ENCODE measurements at regions not wholly inside any gene's neighbourhood (a gene's known extent, or its start where the extent isn't known, plus 50 kb on each side); places are given as distances from the start of the nearest gene placed in this dataset.

GRCh38 chr9:12054235-12054634 lies 639.0 kb upstream of the TYRP1 start:
- Histone ChIP-seq H3K27ac (ENCODE audit: low read length) (no peak overlapping the region), H3K27me3 (ENCODE audit: control insufficient read depth, insufficient read depth, low read length) (no peaks in the 10 kb centered on the region), H3K4me1 (ENCODE audit: control insufficient read depth, low read depth, low read length) (no peaks in the 10 kb centered on the region), H3K36me3 (ENCODE audit: control insufficient read depth, low read depth, low read length) (no peaks in the 10 kb centered on the region), H3K4me3 (ENCODE audit: low read length) (no peak overlapping the region), H3K9ac (ENCODE audit: low read length) (no peak overlapping the region), H3K9me3 (ENCODE audit: control insufficient read depth, low read depth, low read length) (peaks cover 32% of the 10 kb centered on the region)

DNA sequence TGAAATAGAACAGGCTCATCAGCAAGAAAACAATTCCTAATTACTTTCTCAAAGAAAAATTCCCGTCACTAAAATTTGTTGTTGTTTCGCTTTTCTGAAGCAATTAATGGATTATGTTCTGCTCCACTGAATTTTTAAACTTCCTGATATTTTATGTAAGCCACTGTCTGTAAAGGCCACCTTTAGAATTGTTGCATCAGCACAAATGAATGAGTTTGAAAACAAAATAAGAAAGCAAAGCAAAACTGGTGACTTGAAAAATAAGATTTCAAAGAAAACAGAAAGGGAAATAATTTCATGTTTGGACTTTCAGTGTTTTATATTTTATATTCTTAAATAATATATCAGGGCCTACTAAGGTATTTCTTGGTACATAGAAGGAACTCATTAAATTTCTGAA lies 636.3 kb upstream of the TYRP1 start:
- no peaks in the 10 kb centered on the region for H3K36me3 ChIP-seq (ENCODE audit: control insufficient read depth, low read depth, low read length)
- peaks cover 32% of the 10 kb centered on the region for H3K9me3 ChIP-seq (ENCODE audit: control insufficient read depth, low read depth, low read length)
- no peaks in the 10 kb centered on the region for H3K27me3 ChIP-seq (ENCODE audit: control insufficient read depth, insufficient read depth, low read length)
- no peak overlapping the region for H3K9ac ChIP-seq (ENCODE audit: low read length)
- H3K4me1 ChIP-seq (ENCODE audit: control insufficient read depth, low read depth, low read length), result no peaks in the 10 kb centered on the region
- H3K27ac ChIP-seq (ENCODE audit: low read length), result no peak overlapping the region
- H3K4me3 ChIP-seq (ENCODE audit: low read length), result no peak overlapping the region

DNA sequence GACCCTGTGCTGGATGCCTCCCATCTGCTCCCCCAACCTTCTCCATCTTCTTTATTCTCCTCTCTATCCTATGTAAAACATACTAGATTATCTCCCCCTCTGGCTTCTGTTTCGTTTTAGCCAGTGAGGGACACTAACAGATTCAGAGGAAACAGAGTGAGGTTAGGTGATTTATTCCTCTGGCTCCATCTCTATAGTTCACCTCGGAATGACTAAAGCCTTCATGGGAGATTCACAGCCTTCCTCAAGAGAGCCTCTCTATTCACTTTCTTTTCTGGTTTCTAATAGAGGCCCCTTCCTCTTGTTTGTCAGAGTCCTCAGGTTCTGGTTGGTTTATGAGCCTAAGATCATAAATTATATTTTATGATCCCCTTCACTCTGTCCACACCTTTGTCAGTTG lies 633.1 kb upstream of the TYRP1 start:
- H3K9ac ChIP-seq (ENCODE audit: low read length), result no peak overlapping the region
- no peaks in the 10 kb centered on the region for H3K4me1 ChIP-seq (ENCODE audit: control insufficient read depth, low read depth, low read length)
- no peaks in the 10 kb centered on the region for H3K36me3 ChIP-seq (ENCODE audit: control insufficient read depth, low read depth, low read length)
- H3K4me3 ChIP-seq (ENCODE audit: low read length), result no peak overlapping the region
- peaks cover 10% of the 10 kb centered on the region for H3K9me3 ChIP-seq (ENCODE audit: control insufficient read depth, low read depth, low read length)
- no peak overlapping the region for H3K27ac ChIP-seq (ENCODE audit: low read length)
- H3K27me3 ChIP-seq (ENCODE audit: control insufficient read depth, insufficient read depth, low read length), result no peaks in the 10 kb centered on the region

GRCh38 chr9:12060811-12061210 lies 632.4 kb upstream of the TYRP1 start:
- no peak overlapping the region for H3K9ac ChIP-seq (ENCODE audit: low read length)
- no peaks in the 10 kb centered on the region for H3K4me1 ChIP-seq (ENCODE audit: control insufficient read depth, low read depth, low read length)
- H3K27ac ChIP-seq (ENCODE audit: low read length), result no peak overlapping the region
- no peaks in the 10 kb centered on the region for H3K36me3 ChIP-seq (ENCODE audit: control insufficient read depth, low read depth, low read length)
- H3K4me3 ChIP-seq (ENCODE audit: low read length), result no peak overlapping the region
- peaks cover 6% of the 10 kb centered on the region for H3K9me3 ChIP-seq (ENCODE audit: control insufficient read depth, low read depth, low read length)
- no peaks in the 10 kb centered on the region for H3K27me3 ChIP-seq (ENCODE audit: control insufficient read depth, insufficient read depth, low read length)

- Histone ChIP-seq H3K4me1 (ENCODE audit: control insufficient read depth, low read depth, low read length) (no peaks in the 10 kb centered on the region), H3K9me3 (ENCODE audit: control insufficient read depth, low read depth, low read length) (no peaks in the 10 kb centered on the region), H3K4me3 (ENCODE audit: low read length) (no peak overlapping the region), H3K9ac (ENCODE audit: low read length) (no peak overlapping the region), H3K27me3 (ENCODE audit: control insufficient read depth, insufficient read depth, low read length) (no peaks in the 10 kb centered on the region), H3K36me3 (ENCODE audit: control insufficient read depth, low read depth, low read length) (no peaks in the 10 kb centered on the region), H3K27ac (ENCODE audit: low read length) (no peak overlapping the region)
Observed at GRCh38 chr9:12065050-12065449, 628.1 kb upstream of the TYRP1 start.

- no peaks in the 10 kb centered on the region for H3K9me3 ChIP-seq (ENCODE audit: control insufficient read depth, low read depth, low read length)
- no peak overlapping the region for H3K4me3 ChIP-seq (ENCODE audit: low read length)
- H3K4me1 ChIP-seq (ENCODE audit: control insufficient read depth, low read depth, low read length), result no peaks in the 10 kb centered on the region
- no peak overlapping the region for H3K27ac ChIP-seq (ENCODE audit: low read length)
- H3K36me3 ChIP-seq (ENCODE audit: control insufficient read depth, low read depth, low read length), result no peaks in the 10 kb centered on the region
- no peaks in the 10 kb centered on the region for H3K27me3 ChIP-seq (ENCODE audit: control insufficient read depth, insufficient read depth, low read length)
- no peak overlapping the region for H3K9ac ChIP-seq (ENCODE audit: low read length)
Observed at GRCh38 chr9:12065686-12066085, 627.5 kb upstream of the TYRP1 start.

GRCh38 chr9:12066455-12067035 lies 626.6 kb upstream of the TYRP1 start:
- no peak overlapping the region for H3K4me3 ChIP-seq (ENCODE audit: low read length)
- no peak overlapping the region for H3K27ac ChIP-seq (ENCODE audit: low read length)
- no peaks in the 10 kb centered on the region for H3K36me3 ChIP-seq (ENCODE audit: control insufficient read depth, low read depth, low read length)
- no peaks in the 10 kb centered on the region for H3K27me3 ChIP-seq (ENCODE audit: control insufficient read depth, insufficient read depth, low read length)
- no peak overlapping the region for H3K9ac ChIP-seq (ENCODE audit: low read length)
- H3K9me3 ChIP-seq (ENCODE audit: control insufficient read depth, low read depth, low read length), result peaks cover 2% of the 10 kb centered on the region
- no peaks in the 10 kb centered on the region for H3K4me1 ChIP-seq (ENCODE audit: control insufficient read depth, low read depth, low read length)

DNA sequence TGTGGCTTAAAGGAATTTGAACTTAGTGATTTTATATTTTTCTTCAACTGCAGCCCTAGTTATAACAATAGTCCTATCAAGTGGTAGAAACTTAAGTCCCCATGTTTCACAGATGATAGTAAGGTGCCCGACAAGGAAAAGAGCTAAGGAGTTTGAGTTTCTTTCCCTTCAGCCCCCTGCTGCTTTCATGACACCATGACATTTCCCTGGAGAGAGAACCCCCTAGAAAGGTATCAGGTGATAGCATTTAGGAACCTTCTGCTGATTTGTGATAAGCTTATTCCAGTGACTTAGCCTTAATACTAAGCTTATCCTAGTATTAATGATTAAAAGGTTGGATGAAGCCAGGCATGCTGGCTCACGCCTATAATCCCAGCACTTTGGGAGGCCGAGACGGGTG lies 623.8 kb upstream of the TYRP1 start:
- no peaks in the 10 kb centered on the region for H3K4me1 ChIP-seq (ENCODE audit: control insufficient read depth, low read depth, low read length)
- no peaks in the 10 kb centered on the region for H3K27me3 ChIP-seq (ENCODE audit: control insufficient read depth, insufficient read depth, low read length)
- H3K27ac ChIP-seq (ENCODE audit: low read length), result no peak overlapping the region
- peaks cover 6% of the 10 kb centered on the region for H3K9me3 ChIP-seq (ENCODE audit: control insufficient read depth, low read depth, low read length)
- no peak overlapping the region for H3K4me3 ChIP-seq (ENCODE audit: low read length)
- no peaks in the 10 kb centered on the region for H3K36me3 ChIP-seq (ENCODE audit: control insufficient read depth, low read depth, low read length)
- no peak overlapping the region for H3K9ac ChIP-seq (ENCODE audit: low read length)

- H3K27me3 ChIP-seq (ENCODE audit: control insufficient read depth, insufficient read depth, low read length), result no peaks in the 10 kb centered on the region
- H3K4me3 ChIP-seq (ENCODE audit: low read length), result no peak overlapping the region
- no peak overlapping the region for H3K9ac ChIP-seq (ENCODE audit: low read length)
- no peaks in the 10 kb centered on the region for H3K36me3 ChIP-seq (ENCODE audit: control insufficient read depth, low read depth, low read length)
- H3K4me1 ChIP-seq (ENCODE audit: control insufficient read depth, low read depth, low read length), result no peaks in the 10 kb centered on the region
- no peak overlapping the region for H3K27ac ChIP-seq (ENCODE audit: low read length)
- H3K9me3 ChIP-seq (ENCODE audit: control insufficient read depth, low read depth, low read length), result no peaks in the 10 kb centered on the region
Observed at GRCh38 chr9:12085399-12085798, 607.8 kb upstream of the TYRP1 start.

DNA sequence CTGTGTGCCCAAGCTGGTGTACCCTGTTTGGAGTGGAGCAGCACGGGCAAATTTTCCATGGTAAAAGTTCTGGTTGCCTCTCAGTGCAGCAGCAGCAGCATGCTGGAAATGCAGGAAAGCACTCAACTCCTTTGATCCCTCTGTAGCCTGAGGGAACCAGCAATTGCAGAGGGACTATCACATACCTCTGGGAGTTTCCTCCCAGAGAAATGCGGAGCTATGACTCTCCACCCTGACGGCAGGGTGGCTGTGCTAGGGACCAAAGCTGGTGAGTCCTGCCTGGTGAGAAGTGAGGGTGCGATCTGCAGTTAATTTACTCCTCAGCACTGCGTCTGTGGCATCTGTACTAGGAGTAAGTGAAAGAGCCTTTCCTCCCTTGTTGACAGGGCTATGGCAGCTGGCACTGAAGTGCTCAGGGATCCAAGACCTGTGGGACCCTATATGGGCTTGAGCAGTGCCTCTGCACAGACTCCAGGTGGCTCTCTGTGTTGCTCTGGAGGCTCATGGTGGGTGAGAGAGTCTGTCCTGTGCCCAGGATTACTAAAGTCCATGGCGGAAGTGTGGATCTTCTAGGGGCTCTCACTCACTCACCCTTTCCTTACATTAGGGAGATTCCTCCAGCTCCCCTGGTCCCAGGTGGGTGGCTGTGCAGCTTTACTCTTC lies 601.2 kb upstream of the TYRP1 start:
- no peak overlapping the region for H3K27ac ChIP-seq (ENCODE audit: low read length)
- no peak overlapping the region for H3K9ac ChIP-seq (ENCODE audit: low read length)
- H3K4me1 ChIP-seq (ENCODE audit: control insufficient read depth, low read depth, low read length), result no peaks in the 10 kb centered on the region
- no peak overlapping the region for H3K4me3 ChIP-seq (ENCODE audit: low read length)
- no peaks in the 10 kb centered on the region for H3K9me3 ChIP-seq (ENCODE audit: control insufficient read depth, low read depth, low read length)
- no peaks in the 10 kb centered on the region for H3K27me3 ChIP-seq (ENCODE audit: control insufficient read depth, insufficient read depth, low read length)
- no peaks in the 10 kb centered on the region for H3K36me3 ChIP-seq (ENCODE audit: control insufficient read depth, low read depth, low read length)

GRCh38 chr9:12094046-12094445 lies 599.1 kb upstream of the TYRP1 start:
- no peaks in the 10 kb centered on the region for H3K36me3 ChIP-seq (ENCODE audit: control insufficient read depth, low read depth, low read length)
- H3K9ac ChIP-seq (ENCODE audit: low read length), result no peak overlapping the region
- no peak overlapping the region for H3K27ac ChIP-seq (ENCODE audit: low read length)

GRCh38 chr9:12095931-12096330 lies 597.3 kb upstream of the TYRP1 start:
- H3K9ac ChIP-seq (ENCODE audit: low read length), result no peak overlapping the region
- peaks cover 4% of the 10 kb centered on the region for H3K9me3 ChIP-seq (ENCODE audit: control insufficient read depth, low read depth, low read length)
- no peak overlapping the region for H3K27ac ChIP-seq (ENCODE audit: low read length)
- no peaks in the 10 kb centered on the region for H3K4me1 ChIP-seq (ENCODE audit: control insufficient read depth, low read depth, low read length)
- H3K4me3 ChIP-seq (ENCODE audit: low read length), result no peak overlapping the region
- H3K36me3 ChIP-seq (ENCODE audit: control insufficient read depth, low read depth, low read length), result no peaks in the 10 kb centered on the region
- no peaks in the 10 kb centered on the region for H3K27me3 ChIP-seq (ENCODE audit: control insufficient read depth, insufficient read depth, low read length)

More at GRCh38 chr9:12094046-12094445, 599.1 kb upstream of the TYRP1 start:
- no peaks in the 10 kb centered on the region for H3K27me3 ChIP-seq (ENCODE audit: control insufficient read depth, insufficient read depth, low read length)
- no peak overlapping the region for H3K4me3 ChIP-seq (ENCODE audit: low read length)
- H3K4me1 ChIP-seq (ENCODE audit: control insufficient read depth, low read depth, low read length), result no peaks in the 10 kb centered on the region
- no peaks in the 10 kb centered on the region for H3K9me3 ChIP-seq (ENCODE audit: control insufficient read depth, low read depth, low read length)

Data from iPS-18a (cell line).